ENCODE measurements at regions not wholly inside any gene's neighbourhood (a gene's known extent, or its start where the extent isn't known, plus 50 kb on each side); places are given as distances from the start of the nearest gene placed in this dataset.

DNA sequence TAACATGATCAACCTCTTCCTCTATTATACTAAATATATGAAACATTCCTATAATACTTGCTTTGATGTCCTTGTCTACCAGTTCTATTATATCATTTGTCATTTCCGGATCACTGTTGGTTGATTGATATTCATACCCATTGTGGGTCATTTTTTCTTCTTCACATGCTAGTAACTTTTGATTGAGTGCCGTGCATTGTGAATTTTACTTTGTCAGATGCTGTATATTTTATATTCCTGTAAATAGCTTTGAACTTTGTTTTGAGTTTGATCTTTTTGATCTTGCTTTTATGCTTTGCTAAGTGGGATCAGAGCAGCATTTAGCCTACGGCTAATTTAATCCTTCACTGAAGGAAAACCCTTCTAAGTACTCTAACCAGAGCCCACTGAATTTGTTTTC lies 168.9 kb upstream of the RAB6C start:
- TF ChIP-seq, protein P1, sequence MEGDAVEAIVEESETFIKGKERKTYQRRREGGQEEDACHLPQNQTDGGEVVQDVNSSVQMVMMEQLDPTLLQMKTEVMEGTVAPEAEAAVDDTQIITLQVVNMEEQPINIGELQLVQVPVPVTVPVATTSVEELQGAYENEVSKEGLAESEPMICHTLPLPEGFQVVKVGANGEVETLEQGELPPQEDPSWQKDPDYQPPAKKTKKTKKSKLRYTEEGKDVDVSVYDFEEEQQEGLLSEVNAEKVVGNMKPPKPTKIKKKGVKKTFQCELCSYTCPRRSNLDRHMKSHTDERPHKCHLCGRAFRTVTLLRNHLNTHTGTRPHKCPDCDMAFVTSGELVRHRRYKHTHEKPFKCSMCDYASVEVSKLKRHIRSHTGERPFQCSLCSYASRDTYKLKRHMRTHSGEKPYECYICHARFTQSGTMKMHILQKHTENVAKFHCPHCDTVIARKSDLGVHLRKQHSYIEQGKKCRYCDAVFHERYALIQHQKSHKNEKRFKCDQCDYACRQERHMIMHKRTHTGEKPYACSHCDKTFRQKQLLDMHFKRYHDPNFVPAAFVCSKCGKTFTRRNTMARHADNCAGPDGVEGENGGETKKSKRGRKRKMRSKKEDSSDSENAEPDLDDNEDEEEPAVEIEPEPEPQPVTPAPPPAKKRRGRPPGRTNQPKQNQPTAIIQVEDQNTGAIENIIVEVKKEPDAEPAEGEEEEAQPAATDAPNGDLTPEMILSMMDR (conservative IDR thresholded peaks at IDR 0.05) = no peak

DNA sequence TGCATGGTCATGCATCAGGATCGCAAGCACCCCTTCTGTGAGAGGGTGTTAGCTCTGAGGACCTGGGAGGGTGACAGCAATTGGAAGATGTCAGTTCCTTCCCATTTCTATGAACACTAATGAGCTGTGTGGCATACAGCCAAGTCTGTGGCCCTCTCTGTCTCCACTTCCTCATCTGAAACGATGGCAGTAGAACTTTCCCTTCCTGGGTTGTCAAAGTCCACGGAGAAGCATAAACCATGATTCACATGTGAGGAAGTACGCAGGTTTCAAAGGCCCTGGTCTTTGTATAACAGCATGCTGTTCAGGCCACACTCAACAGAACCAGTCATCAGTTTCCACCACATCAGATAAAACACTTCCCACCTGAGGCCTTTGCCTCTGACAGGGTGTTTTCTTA lies 167.4 kb upstream of the RAB6C start:
- TF ChIP-seq, protein P1 (conservative IDR thresholded peaks at IDR 0.05) = no peak
- H3K27ac ChIP-seq = no peak overlapping the region

More for the DNA sequence above, 168.9 kb upstream of the RAB6C start:
- no peak overlapping the region for H3K27ac ChIP-seq

DNA sequence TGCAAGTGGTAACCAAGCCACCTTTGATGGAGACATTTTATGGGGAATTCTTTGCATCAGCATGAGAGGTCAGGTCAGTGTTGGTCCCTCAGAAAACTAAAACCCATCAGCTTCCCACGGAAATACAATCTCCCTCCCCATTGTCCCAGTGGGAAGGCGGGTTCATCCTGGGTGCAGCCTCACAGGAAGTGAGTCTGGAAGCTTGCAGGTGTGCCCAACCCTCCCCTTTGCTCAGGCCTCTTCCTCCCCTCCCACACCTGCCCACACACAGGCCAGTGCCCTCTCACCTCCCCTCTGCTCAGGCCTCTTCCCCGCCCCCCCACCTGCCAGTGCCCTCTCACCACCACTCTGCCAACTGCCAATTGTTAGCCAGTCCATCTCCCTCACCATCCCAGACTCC lies 166.8 kb upstream of the RAB6C start:
- H3K27ac ChIP-seq = no peak overlapping the region
- TF ChIP-seq, protein P1 (conservative IDR thresholded peaks at IDR 0.05) = no peak

DNA sequence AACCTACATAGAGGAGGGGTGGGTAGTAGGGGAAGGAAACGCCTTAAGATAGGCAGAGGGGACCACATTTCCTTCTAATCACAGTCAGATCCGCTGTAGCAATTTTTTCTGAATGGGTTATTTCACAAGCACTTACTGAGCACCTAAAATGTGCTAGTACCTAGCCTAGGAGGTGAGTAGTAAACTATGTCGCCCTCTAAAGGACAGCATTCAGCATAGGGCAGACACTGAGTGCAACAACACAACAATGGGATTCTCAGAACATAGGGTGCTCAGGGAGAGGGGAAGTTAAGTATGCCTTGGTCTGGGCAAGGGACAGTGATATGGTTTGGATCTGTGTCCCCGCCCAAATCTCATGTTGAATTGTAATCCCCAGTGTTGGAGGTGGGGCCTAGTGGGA lies 166.1 kb upstream of the RAB6C start:
- TF ChIP-seq, protein P1 (conservative IDR thresholded peaks at IDR 0.05) = no peak
- H3K27ac ChIP-seq = no peak overlapping the region

DNA sequence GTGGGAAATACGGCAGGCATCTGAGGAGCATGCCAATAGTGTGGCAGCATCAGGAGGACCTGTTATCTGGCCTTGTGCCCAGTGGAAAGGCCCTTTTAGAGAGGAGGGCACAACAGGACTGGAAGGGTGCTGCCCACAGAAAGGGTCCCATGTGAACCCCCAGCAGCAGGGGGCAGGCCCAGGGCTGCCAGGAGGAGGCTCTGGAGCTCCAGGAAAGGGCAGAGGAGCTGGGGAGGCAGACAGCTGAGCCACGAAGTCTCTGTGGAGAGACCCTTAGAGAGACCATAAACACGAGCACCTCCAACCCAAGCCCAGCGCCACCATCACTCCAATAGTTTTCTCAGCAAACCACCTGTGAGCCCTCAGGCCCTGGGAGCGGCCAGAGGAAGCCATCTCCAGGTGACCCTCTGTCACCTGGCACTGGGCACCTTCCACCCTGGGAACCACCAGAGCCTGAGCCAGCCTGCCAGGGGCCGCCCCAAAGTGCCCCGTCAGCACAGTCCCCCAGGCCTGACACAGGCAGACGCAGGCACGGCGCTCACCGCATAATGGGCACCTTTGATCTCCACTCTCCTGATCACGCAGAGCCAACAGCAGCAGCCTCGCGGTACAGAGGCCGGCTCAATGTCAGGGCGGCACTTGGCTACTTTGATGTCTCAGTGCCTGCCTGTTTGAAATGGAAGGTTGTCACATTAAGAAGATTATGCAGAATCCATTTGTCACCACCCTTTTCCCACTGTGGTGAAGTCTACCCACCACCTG lies 162.5 kb upstream of the RAB6C start:
- TF ChIP-seq, protein P1 (conservative IDR thresholded peaks at IDR 0.05) = no peak
- no peak overlapping the region for H3K27ac ChIP-seq

DNA sequence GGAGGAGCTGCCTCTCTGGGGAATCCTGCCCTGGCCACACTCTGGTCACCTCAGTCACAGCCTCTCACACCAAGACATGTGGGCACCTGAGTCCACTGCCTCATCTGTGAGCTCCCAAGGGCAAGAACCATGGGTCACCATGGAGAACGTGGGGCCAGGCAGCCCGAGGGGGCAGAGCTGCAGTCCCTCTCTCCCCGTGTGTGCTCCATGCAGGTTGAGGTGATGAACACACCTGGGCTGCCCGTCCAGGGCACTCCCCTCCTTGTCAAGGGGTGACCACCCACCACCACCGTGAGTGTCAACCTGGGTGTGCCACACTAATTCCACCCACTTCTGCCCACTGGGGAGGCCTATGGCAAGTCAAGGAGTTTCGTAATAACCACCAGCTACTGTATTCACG lies 159.6 kb upstream of the RAB6C start:
- H3K27ac ChIP-seq = no peak overlapping the region
- TF ChIP-seq, protein P1 (conservative IDR thresholded peaks at IDR 0.05) = no peak

DNA sequence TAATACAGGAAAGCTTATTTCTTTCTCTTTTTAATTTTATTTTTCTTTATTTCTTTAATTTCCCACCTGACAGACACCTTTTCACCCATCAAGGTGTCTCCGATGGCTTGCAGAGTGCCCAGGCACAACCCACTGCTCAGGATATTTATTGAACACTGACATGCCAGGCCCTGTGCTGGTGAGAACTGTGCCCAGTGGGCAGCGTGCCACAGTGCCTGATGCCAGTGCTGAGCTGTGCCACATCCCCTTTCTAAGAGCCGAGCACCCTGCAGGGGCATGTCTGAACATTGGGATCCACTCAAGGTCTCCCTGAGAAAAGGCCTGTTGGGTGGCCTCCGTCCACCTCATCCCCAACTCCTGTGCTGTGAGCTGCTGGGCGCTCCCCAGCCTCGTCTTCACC lies 158.6 kb upstream of the RAB6C start:
- no peak overlapping the region for H3K27ac ChIP-seq
- TF ChIP-seq, protein P1 (conservative IDR thresholded peaks at IDR 0.05) = no peak

Measured in VCaP (cell line).